ENCODE measurements at regions not wholly inside any gene's neighbourhood (a gene's known extent, or its start where the extent isn't known, plus 50 kb on each side); places are given as distances from the start of the nearest gene placed in this dataset.

GRCh38 chr5:133685402-133686018 is 73.2 kb upstream of the FSTL4 start:
- 40% methylated on average over 7 of the region's 8 CpGs for WGBS (ENCODE audit: insufficient coverage, insufficient replicate concordance, low lambda C conversion rate, missing lambda C conversion rate)
- RAD21 ChIA-PET (ENCODE audit: unreplicated experiment) = no interaction called here
- no peak for TF ChIP-seq FOS (IDR thresholded peaks at IDR 0.05; ENCODE audit: borderline replicate concordance, extremely low read depth, insufficient read length)
- TF ChIP-seq FOXK2 (IDR thresholded peaks at IDR 0.05) = no peak
- no peak for TF ChIP-seq SMAD5 (IDR thresholded peaks at IDR 0.05; ENCODE audit: low read depth)
- TF ChIP-seq E4F1 (IDR thresholded peaks at IDR 0.05; ENCODE audit: borderline replicate concordance, partially characterized antibody) = no peak
- no peak for TF ChIP-seq STAT3 (IDR thresholded peaks at IDR 0.05; ENCODE audit: low read depth, low read length)
- TF ChIP-seq CHD1 (IDR thresholded peaks at IDR 0.05; ENCODE audit: low read depth, low read length) = no peak
- no peak for TF ChIP-seq SMARCA5 (IDR thresholded peaks at IDR 0.05)
- TF ChIP-seq SPI1 (IDR thresholded peaks at IDR 0.05; ENCODE audit: borderline replicate concordance, insufficient read depth, low read depth, low read length) = no peak
- TF ChIP-seq ASH2L (IDR thresholded peaks at IDR 0.05; ENCODE audit: borderline replicate concordance, low read depth) = no peak
- no peak for TF ChIP-seq SREBF2 (IDR thresholded peaks at IDR 0.05; ENCODE audit: low read length)
- no peak for TF ChIP-seq PBX3 (IDR thresholded peaks at IDR 0.05; ENCODE audit: insufficient replicate concordance, low read depth, low read length)
- TF ChIP-seq ATF3 (IDR thresholded peaks at IDR 0.05; ENCODE audit: borderline replicate concordance, extremely low read depth, low read depth, low read length) = no peak
- TF ChIP-seq BCL3 (IDR thresholded peaks at IDR 0.05; ENCODE audit: borderline replicate concordance, insufficient read depth, low read depth, low read length, poor library complexity, severe bottlenecking) = no peak
- TF ChIP-seq BMI1 (IDR thresholded peaks at IDR 0.05; ENCODE audit: borderline replicate concordance) = no peak
- Histone ChIP-seq H3K4me1 (ENCODE audit: control insufficient read depth, insufficient read depth, low read length) (peaks cover 7% of the 10 kb centered on the region), H3K4me3 (no peak overlapping the region), H2AFZ (ENCODE audit: control insufficient read depth, low read depth, low read length) (no peak overlapping the region), H4K20me1 (ENCODE audit: control insufficient read depth, insufficient read depth) (no peaks in the 10 kb centered on the region), H3K4me2 (ENCODE audit: control insufficient read depth, insufficient read depth) (no peak overlapping the region), H3K9ac (ENCODE audit: control insufficient read depth, insufficient read depth, low read length) (no peak overlapping the region), H3K36me3 (ENCODE audit: control insufficient read depth in 2 of 2, insufficient read depth in 2 of 2, low read length in 1 of 2) (no peaks in the 10 kb centered on the region), H3K79me2 (ENCODE audit: control insufficient read depth, insufficient read depth, low read length) (no peaks in the 10 kb centered on the region), H3K27me3 (replicated peaks in 1 of 2; ENCODE audit: control insufficient read depth in 2 of 2, insufficient read depth in 2 of 2, low read length in 1 of 2) (peaks cover 0 to 1% of the 10 kb centered on the region in 2 experiments; a peak in 2 of 4 replicates), H3K9me3 (replicated peaks; ENCODE audit: control insufficient read depth, insufficient read depth, low read length) (no peaks in the 10 kb centered on the region), H3K27ac (ENCODE audit: control insufficient read depth, insufficient read depth) (no peak overlapping the region)
- POLR2A ChIA-PET = interaction anchor here (0.5 kb wide), 1 partner anchor 145 kb away, joined by 4 read pairs; no protein-coding TSS in a partner anchor
- no TSS peak for BruUV-seq (replicated peaks)
- no peak for DNase-seq (ENCODE audit: low read depth, low spot score)
- ATAC-seq = no peak
- FAIRE-seq = no peak
- SMC1A ChIA-PET (ENCODE audit: uncharacterized antibody, unreplicated experiment) = interaction anchor here (1.2 kb wide), 1 partner anchor 131 kb away, joined by 3 read pairs; no protein-coding TSS in a partner anchor
- intact Hi-C loops (cut with micrococcal nuclease; ENCODE audit: unreplicated experiment) = no loop called here
- in situ Hi-C loops (cut with MboI) = no loop called here
- CTCF ChIA-PET = no interaction called here
